HUES48 (cell line): ENCODE measurements at regions not wholly inside any gene's neighbourhood (a gene's known extent, or its start where the extent isn't known, plus 50 kb on each side); places are given as distances from the start of the nearest gene placed in this dataset.

Source experiments
- H3K27ac ChIP-seq: one replicate; pipeline ENCODE4 v1.7.0; 2013; ENCODE audit warnings: low read depth, low read length, inconsistent platforms
- H3K27me3 ChIP-seq: 2 replicates; pipeline ENCODE4 v1.6.1; 2013; ENCODE audit warnings: mild to moderate bottlenecking, low read length; ENCODE audit not compliant: control insufficient read depth, insufficient read depth
- H3K36me3 ChIP-seq: 2 replicates; pipeline ENCODE4 v1.6.1; 2013; ENCODE audit warnings: low read length; ENCODE audit not compliant: control insufficient read depth, insufficient read depth
- H3K4me1 ChIP-seq: 2 replicates; pipeline ENCODE4 v1.6.1; 2013; ENCODE audit warnings: mild to moderate bottlenecking, low read length; ENCODE audit not compliant: control insufficient read depth, insufficient read depth
- H3K4me3 ChIP-seq: 2 replicates; pipeline ENCODE4 v1.5.1; 2013; ENCODE audit warnings: mild to moderate bottlenecking, low read depth, low read length
- H3K9ac ChIP-seq: 2 replicates; pipeline ENCODE4 v1.6.1; 2013; ENCODE audit warnings: mild to moderate bottlenecking, low read depth, low read length, moderate library complexity
- H3K9me3 ChIP-seq: 2 replicates; pipeline ENCODE4 v1.6.1; 2013; ENCODE audit warnings: low read length; ENCODE audit not compliant: control insufficient read depth, insufficient read depth

GRCh38 chr2:40844353-40845277 is 392.7 kb upstream of the SLC8A1 start:
- peaks cover 7% of the 10 kb centered on the region; the same call in 1 of the 2 replicates for H3K4me1 ChIP-seq
- H3K9me3 ChIP-seq, result no peaks in the 10 kb centered on the region
- H3K27ac ChIP-seq, result no peak overlapping the region
- H3K9ac ChIP-seq, result no peak overlapping the region
- H3K4me3 ChIP-seq, result no peak overlapping the region
- H3K36me3 ChIP-seq, result no peaks in the 10 kb centered on the region
- no peaks in the 10 kb centered on the region for H3K27me3 ChIP-seq

GRCh38 chr2:40851661-40852060 is 399.8 kb upstream of the SLC8A1 start:
- Histone ChIP-seq H3K4me3 (no peak overlapping the region), H3K27ac (no peak overlapping the region), H3K4me1 (no peaks in the 10 kb centered on the region), H3K9ac (no peak overlapping the region), H3K36me3 (no peaks in the 10 kb centered on the region), H3K27me3 (no peaks in the 10 kb centered on the region), H3K9me3 (no peaks in the 10 kb centered on the region)

DNA sequence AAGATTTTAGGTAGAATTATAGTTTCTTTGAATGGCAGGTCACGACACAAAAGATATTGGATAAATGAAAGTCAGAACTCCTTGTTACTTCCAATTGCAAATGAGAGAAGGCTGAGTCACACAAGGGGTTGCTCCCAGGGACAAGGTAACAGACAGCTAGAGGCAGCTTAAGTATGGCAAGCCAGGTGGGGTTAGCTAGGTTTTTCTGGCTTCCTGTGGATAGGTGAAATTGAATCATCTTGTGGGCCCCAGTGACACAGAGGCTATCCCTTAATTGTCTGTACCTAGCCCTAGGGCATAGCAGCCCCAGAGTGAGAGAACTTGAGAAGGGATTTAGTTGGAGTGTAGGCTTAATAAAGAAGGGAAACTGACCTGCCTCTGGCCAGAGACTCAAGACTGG is 407.7 kb upstream of the SLC8A1 start:
- Histone ChIP-seq H3K9ac (no peak overlapping the region), H3K4me1 (no peaks in the 10 kb centered on the region), H3K27ac (no peak overlapping the region), H3K9me3 (no peaks in the 10 kb centered on the region), H3K4me3 (no peak overlapping the region), H3K27me3 (no peaks in the 10 kb centered on the region), H3K36me3 (no peaks in the 10 kb centered on the region)

GRCh38 chr2:40867829-40868228 is 415.9 kb upstream of the SLC8A1 start:
- H3K36me3 ChIP-seq, result no peaks in the 10 kb centered on the region
- H3K27me3 ChIP-seq, result no peaks in the 10 kb centered on the region
- H3K4me1 ChIP-seq, result no peaks in the 10 kb centered on the region
- no peak overlapping the region for H3K9ac ChIP-seq
- H3K4me3 ChIP-seq, result no peak overlapping the region
- H3K9me3 ChIP-seq, result no peaks in the 10 kb centered on the region
- no peak overlapping the region for H3K27ac ChIP-seq

DNA sequence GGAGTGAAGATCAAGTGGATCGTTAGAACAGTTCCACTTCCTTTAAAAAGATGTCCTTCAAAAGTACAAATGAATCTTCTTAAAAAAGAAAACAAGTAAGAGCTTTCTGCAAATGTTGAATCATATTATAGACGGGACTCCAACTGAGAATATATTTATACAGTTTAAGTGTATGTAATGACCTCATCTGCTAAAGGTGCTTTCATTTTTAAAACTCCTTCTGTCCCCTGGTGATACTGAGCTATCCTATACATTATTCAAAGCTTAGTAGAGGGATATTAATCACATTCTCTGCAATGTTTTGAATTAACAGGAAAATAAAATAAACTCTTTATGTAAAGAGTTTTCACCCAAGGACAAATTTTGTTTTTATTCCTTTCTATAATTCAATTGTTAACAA is 420.7 kb upstream of the SLC8A1 start:
- Histone ChIP-seq H3K27me3 (no peaks in the 10 kb centered on the region), H3K27ac (no peak overlapping the region), H3K36me3 (no peaks in the 10 kb centered on the region), H3K9ac (no peak overlapping the region), H3K4me1 (no peaks in the 10 kb centered on the region), H3K9me3 (no peaks in the 10 kb centered on the region), H3K4me3 (no peak overlapping the region)

- H3K4me3 ChIP-seq, result no peak overlapping the region
- H3K9ac ChIP-seq, result no peak overlapping the region
- H3K4me1 ChIP-seq, result no peaks in the 10 kb centered on the region
- no peak overlapping the region for H3K27ac ChIP-seq
- no peaks in the 10 kb centered on the region for H3K27me3 ChIP-seq
- H3K36me3 ChIP-seq, result no peaks in the 10 kb centered on the region
- no peaks in the 10 kb centered on the region for H3K9me3 ChIP-seq
Measured at GRCh38 chr2:40874380-40874779, 422.5 kb upstream of the SLC8A1 start.

DNA sequence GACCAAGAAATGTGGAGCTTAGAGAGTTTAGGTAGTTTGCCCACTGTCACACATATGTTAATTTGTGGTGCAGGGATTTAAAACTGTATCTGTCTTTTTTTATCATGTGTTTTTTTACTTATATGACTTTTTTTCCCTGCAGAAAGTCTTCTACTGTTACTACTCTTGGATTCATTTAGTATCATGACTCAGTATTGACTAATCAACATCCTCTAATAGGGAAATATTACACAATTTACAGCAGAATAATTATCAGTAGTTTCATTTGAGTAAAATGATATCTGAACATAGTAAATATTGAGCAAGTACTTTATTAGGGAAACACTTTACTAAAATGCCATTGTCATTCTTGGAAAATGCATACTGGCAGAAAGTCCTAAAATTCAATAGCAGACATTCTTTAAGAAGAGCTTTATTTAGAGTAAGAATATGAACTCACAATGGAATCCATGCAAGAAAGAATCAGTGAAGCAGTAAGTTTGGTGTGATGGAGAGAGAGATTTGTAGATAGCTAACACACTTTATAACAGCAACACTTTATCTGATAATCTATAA is 425.9 kb upstream of the SLC8A1 start:
- Histone ChIP-seq H3K27me3 (no peaks in the 10 kb centered on the region), H3K9ac (no peak overlapping the region), H3K4me1 (no peaks in the 10 kb centered on the region), H3K9me3 (no peaks in the 10 kb centered on the region), H3K36me3 (no peaks in the 10 kb centered on the region), H3K4me3 (no peak overlapping the region), H3K27ac (no peak overlapping the region)

- no peaks in the 10 kb centered on the region for H3K36me3 ChIP-seq
Measured at GRCh38 chr2:40879305-40879704, 427.4 kb upstream of the SLC8A1 start.

DNA sequence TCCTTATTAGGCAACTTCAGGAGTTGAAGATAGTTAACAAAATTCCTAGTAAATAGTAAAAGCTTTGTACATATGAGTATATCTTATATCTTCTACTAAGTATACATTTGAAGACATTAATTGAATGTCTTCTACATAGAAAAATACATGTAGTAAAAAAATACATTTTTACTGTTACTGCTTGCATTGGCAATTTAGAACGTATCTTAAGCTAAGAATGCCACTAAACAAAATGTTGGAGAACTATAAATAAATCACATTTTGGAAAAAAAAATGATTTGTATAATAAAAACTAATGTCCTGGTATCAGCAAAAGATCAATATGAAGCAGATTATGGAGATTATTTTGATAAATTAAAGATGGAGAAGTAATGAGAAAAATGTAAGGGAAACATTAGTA is 434.2 kb upstream of the SLC8A1 start:
- peaks cover 35% of the 10 kb centered on the region for H3K9me3 ChIP-seq
- H3K36me3 ChIP-seq, result no peaks in the 10 kb centered on the region
- H3K27me3 ChIP-seq, result no peaks in the 10 kb centered on the region
- H3K4me3 ChIP-seq, result peak overlapping the region; percentile 2; the same call in 1 of the 2 replicates
- peak overlapping the region; percentile 16 for H3K27ac ChIP-seq
- H3K4me1 ChIP-seq, result no peaks in the 10 kb centered on the region
- no peak overlapping the region for H3K9ac ChIP-seq

More at GRCh38 chr2:40879305-40879704, 427.4 kb upstream of the SLC8A1 start:
- Histone ChIP-seq H3K4me1 (no peaks in the 10 kb centered on the region), H3K27ac (no peak overlapping the region), H3K9me3 (no peaks in the 10 kb centered on the region), H3K27me3 (no peaks in the 10 kb centered on the region), H3K9ac (no peak overlapping the region), H3K4me3 (no peak overlapping the region)

- Histone ChIP-seq H3K27ac (peak overlapping the region; percentile 52), H3K36me3 (no peaks in the 10 kb centered on the region), H3K9ac (no peak overlapping the region), H3K9me3 (peaks cover 35% of the 10 kb centered on the region), H3K4me3 (peak overlapping the region; percentile 2; the same call in 1 of the 2 replicates), H3K4me1 (no peaks in the 10 kb centered on the region), H3K27me3 (no peaks in the 10 kb centered on the region)
Measured at GRCh38 chr2:40886655-40887054, 434.8 kb upstream of the SLC8A1 start.

- Histone ChIP-seq H3K4me3 (no peak overlapping the region), H3K27ac (no peak overlapping the region), H3K4me1 (no peaks in the 10 kb centered on the region), H3K27me3 (no peaks in the 10 kb centered on the region), H3K36me3 (no peaks in the 10 kb centered on the region), H3K9me3 (no peaks in the 10 kb centered on the region), H3K9ac (no peak overlapping the region)
Measured at GRCh38 chr2:40896358-40896757, 444.5 kb upstream of the SLC8A1 start.
